COLO668 (cell line): ENCODE measurements at regions not wholly inside any gene's neighbourhood (a gene's known extent, or its start where the extent isn't known, plus 50 kb on each side); places are given as distances from the start of the nearest gene placed in this dataset.

Source experiments
- DNase-seq: peaks from one replicate; lab custom pipeline; 2025; ENCODE audit not compliant: unreplicated experiment; lab: John Stamatoyannopoulos, UW

DNA sequence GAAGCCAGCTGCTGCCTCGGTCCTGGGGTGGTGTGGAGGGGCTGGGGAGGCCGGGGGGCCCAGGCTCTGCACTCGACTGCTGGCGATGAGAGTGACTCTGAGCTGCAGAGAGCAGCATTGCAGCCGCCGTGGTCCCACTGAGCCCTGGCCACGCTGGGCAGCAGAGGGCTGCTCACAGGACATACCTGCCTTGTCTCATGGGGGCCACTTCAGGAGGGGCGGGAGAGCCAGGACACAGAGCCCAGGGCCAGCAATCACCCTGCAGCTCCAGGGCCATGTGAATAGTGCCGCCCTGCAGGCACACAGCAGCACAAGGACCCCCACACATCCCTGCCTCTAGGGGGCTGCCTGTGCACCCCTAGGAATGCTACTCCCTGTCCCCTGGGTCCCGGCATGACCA lies 147.0 kb downstream of the CRYBB2 start:
- no peak for DNase-seq

DNA sequence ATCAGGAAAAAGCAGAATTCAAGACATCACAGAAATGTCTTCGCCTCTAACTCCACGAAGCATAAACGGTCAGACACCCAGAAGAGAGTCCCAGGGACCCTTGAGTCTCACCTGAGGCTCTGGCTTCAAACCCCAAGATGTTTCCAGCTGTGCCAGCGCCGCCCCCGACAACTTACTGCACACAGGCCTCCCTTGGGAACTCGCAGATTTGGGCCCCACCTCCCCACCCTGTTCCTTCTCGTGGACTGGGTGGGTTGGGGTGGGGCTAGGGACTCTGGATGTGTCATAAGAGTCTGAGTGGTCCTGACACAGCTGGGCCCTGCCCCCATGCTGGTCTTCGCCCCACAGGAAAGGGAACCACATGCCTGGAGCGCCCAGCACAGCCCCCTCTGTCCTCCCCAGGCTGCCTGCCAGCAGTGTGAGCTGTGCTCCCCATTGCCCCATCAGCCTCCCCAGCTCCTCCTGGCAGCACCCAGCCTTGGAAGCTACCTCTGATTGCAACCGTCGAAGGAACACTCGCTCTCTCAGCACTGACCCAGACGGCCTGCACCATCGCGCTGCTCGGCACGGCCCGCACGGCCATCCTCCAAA lies 147.5 kb downstream of the CRYBB2 start:
- DNase-seq, result no peak

DNA sequence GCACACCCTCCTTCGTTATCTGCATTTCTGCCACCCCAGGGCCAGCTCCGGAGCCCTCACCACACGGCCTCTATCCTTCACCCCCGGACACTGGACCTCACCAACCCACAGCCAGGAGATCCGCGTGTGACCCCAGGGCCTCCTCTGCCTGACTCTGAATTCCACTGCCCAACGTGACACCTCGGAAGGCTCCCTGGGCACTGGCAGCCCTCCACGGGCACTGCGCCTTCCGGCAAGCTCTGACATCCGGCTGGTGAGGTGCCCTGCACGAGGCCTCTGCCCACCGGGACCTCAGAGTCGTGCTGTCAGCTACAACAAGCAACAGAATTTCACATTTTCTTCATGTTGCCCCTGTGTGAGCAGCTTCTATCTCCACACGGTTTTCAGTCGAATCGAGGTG lies 148.3 kb downstream of the CRYBB2 start:
- DNase-seq, result no peak

DNA sequence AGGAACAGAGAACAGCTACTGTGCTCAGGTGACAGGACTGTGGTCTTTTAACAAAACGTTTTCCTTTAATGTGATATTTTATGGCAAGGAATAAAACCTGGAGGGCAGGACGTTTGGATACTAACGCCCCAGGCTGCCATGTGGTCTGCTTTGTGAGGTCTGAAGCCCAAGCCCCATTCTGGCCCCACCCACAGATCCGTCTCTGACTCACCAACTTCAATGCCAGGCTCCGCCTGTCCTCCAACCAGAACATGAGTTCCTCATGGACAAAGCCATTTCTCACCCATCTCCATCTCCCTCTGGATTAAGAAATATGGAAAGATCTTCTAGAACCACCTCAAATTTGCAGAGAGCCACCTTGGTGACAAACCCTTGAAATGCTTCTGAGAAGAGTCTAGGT lies 148.8 kb downstream of the CRYBB2 start:
- DNase-seq, result peak; percentile 28

DNA sequence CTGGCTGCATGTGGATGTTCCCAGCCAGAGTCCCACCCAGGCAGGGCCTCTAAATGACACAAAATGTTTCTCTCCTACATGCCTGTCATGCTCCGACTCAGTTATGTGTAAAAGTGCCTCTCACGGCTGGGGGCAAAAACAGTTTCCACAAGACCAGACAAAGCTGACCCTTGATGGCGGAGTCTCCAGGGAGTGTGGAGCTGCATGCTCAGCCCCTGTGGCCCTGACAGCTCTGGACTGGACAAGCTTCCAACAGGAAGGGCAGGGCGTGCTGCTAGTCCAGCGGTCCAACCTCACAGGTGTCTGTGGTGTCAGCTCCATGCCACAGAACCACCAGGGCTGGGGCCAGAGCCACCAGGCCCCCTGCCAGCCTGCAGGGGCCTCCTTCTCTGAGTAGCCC lies 149.6 kb downstream of the CRYBB2 start:
- no peak for DNase-seq

DNA sequence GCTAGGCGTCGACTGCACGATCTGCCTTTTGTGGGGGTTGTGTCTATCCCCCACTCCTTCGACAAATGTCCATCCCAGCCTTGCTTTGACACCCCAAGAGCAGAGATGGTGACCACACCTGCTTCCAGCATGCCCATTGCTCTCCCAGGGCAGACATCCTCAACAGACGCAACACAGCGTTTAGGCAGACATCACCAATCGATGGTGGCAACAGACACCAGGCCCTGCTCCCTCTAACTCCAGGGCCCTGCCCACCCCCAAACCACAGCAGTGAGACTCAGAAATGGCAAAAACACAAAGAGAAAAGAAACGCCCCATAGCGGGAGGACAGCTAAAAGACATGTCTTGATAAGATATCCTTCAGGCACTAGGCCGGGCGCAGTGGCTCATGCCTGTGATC lies 150.9 kb downstream of the CRYBB2 start:
- no peak for DNase-seq

DNA sequence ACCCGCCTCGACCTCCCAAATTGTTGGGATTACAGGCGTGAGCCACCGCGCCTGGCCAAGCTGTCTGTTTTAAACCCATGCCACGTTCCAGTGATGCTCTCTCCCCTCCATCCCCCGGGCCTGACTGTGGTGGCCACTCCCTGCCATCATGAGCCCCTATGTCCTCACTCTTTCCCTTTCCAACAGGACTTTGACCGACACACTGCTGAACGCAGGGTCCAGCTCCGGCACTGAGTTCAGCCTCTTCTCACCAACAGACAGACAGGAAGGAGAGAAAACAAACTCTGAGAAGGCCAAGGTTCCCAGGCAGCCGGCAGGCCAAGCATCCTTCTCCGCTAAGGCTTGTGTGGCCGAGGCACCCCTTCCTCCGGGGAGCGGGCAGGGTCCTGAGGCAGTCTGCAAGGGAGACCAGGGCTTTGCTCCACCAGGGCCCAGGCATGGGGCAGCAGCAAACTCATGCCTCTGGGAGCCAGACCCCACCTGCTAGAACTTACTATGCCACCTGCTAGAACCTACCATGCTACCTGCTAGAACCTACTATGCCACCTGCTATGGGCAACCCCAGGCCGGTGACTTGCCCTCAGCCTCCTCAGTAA lies 152.7 kb downstream of the CRYBB2 start:
- DNase-seq, result no peak

DNA sequence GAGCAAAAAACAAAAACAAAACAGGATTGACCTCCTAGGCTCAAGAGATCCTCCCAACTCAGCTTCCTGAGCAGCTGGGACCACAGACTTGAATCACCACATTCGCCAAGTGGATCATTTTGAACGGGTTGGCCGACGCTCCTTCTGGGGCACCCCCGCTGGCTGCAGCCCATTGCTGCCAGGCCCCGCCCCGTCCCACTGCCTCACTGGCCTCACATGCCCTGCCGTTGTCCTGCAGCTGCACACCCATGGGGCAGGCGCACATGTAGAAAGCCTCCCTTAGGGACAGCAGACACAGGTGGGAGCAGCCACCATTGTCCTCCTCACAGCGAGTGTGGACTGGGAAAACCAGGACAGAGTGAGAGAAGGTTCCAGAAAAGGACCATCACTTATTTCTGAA lies 154.5 kb downstream of the CRYBB2 start:
- no peak for DNase-seq

DNA sequence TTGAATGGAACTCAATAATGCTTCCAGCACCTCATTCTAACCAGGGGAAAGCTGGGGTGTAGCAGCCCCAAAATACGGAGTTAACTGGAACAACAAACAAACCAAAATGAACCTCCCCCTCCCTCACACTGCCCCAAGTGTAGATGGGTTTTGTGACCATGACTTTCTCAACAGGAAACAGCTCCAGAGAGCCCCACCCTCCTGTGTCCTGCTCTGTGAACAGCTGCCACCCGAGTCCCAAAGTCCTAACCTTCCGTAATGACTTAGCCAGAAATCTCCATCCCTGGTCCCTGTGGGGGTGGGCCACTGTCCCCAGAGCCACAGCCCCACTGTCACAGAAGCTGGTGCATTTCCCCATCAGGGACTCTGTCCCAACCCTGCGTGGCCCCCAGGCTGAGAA lies 155.4 kb downstream of the CRYBB2 start:
- DNase-seq, result no peak

DNA sequence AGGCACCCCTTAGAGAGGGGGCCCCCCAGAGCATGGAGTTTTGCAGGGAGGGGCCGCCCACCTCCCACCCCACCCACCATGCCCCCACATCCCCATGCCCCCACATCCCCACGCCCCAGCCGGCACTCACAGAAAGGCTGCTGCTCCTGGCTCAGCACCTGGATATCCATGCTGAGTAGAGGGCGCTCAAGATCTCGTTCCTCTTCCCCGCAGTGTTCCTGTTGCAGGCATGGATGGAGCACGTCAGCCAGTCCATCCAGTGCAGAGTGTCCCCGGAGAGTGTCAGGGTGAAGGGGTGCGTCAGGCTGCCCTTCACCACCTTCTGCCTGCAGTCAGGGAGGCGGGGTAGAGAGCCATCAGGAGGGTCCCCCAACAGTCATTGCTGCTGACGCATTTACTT lies 156.2 kb downstream of the CRYBB2 start:
- no peak for DNase-seq

DNA sequence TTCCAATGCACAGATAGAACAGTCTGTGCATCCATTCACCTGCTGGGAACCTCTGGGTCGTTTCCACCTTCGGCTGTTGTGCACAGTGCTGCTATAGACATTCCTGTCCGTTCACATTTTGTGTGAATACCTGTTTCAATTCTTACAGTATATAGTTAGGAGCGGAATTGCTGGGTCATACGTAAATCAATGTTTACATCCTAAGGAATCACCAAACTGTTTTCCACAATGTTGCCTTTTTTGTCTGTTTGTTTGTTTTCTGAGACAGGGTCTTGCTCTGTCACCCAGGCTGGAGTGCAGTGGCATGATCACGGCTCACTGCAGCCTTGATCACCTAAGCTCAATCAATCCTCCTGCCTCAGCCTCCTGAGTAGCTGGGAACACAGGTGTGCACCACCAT lies 158.3 kb downstream of the CRYBB2 start:
- no peak for DNase-seq

DNA sequence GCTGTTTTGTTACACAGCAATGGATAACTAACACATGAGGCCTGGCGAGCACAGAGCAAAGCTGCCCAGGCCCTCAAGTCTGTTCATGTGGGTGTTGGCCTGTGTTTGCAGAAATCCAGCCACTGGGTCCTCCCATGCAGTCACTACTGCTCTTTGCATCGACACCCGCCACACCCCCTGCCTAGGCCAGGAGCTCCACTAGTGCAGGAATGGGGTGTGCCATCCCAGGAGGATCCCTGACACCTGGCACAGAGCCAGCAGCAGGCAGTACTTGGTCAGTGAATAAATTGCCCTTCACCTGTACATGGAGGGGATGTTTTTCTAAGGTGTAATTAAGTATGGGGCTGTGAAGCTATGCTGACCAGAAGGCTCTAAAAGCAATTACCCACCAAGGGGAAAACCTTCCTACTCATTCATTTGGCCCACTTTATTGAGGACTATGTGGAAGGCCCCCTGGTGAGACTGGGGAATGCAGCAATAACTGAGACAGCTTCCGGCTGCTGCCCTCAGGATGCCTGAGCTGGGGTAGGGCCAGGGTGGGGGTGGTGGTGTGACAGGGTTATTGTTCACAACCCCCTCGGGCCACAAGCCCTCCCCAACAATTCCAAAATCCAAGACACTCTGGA lies 160.8 kb downstream of the CRYBB2 start:
- DNase-seq, result peak; percentile 9

DNA sequence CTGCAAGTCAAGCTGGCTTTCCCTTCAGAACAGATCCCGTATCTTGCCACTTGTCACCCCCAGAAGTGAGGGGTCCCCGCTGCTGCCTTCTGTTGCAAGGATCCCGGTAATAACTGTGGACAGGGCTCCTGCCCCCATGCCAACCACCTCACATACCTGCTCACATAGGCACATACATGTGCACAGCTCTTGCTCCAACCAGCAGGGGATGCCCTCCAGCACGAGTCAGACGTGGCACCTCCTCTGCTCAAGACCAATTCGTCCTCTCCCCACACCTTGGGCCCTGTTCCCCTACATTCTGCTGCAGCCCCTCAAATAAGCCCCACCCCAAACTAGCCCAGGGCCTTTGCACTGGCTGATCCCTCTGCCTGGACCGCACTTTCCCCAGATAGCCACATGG lies 163.3 kb downstream of the CRYBB2 start:
- DNase-seq, result peak; percentile 23

DNA sequence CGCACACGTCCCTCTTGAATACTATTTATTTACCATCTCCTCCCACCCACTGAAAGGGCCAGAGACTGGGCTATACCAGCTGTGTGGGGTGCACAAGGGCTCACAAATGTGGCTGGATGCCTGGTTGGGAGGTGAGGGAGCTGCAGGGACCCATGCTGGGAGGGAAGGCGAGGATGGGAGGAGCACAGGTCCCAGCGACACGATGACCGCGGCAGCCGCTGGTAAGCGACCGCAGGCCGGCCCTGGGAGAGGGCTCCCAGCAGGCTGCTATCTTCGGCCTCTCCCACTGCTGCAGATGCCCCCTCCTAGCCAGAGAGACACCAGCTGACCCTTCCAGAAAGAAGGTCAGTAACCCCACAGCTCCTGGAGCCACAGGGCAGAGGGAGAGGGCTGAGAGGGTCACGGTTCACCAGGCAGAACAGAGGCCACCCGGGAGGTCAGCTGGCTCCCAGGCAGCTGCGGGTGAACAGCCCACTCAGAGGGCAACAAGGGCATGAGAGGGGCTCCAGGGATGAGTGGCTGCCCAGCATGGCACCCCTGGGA lies 163.9 kb downstream of the CRYBB2 start:
- DNase-seq, result no peak

DNA sequence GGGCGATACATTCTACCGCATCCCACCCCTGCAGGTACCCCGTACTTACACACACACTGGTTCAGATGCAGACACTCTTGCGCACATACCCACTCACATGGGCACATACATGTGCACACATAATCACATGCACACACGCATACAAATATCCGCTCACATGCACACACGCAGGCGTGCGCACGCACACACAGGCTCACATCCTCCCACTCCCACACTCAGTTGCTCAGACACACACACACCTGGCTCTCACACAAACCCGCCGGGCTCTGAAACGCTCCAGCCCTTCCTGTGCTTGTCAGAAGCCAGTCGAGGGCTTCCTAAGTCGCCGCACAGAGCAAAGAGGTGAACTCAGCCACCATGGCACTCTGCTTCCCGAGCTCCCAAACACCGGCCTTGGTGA lies 164.5 kb downstream of the CRYBB2 start:
- no peak for DNase-seq

DNA sequence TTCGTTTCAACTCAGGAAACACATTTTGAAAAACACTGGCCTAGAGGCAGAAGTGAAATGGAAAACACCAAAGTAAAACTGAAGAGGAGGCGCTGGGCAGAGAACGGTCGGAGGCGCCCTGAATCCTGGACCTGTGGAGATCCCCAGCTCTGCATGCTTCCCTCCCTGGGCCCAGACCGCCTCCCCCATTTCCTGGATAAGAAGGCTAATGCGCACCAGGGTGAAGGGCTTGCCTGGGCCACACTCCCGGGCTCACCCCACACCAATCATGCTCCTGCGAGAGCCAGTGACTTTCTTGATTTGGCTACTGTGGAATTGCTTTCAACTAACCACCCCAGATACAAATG lies 167.1 kb downstream of the CRYBB2 start:
- DNase-seq, result no peak

DNA sequence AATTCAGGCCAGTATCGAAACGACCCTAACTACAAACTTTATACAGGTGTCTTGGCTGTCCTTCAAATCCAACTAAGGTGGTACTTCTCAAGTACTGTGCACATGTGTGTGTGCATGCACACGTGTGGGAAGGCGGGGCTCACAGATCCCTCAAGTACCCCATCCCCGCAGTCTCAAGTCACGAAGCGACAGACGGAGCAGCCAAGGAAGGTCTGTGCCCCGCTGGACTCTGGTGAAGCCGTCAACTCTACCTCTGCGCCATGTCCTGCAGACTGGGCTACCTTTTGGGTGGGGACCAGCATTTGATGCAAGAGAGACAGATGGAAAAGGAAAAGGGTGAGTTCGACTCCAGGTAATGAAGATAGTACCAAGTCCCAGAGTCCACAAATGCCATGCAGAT lies 169.0 kb downstream of the CRYBB2 start:
- DNase-seq, result no peak

DNA sequence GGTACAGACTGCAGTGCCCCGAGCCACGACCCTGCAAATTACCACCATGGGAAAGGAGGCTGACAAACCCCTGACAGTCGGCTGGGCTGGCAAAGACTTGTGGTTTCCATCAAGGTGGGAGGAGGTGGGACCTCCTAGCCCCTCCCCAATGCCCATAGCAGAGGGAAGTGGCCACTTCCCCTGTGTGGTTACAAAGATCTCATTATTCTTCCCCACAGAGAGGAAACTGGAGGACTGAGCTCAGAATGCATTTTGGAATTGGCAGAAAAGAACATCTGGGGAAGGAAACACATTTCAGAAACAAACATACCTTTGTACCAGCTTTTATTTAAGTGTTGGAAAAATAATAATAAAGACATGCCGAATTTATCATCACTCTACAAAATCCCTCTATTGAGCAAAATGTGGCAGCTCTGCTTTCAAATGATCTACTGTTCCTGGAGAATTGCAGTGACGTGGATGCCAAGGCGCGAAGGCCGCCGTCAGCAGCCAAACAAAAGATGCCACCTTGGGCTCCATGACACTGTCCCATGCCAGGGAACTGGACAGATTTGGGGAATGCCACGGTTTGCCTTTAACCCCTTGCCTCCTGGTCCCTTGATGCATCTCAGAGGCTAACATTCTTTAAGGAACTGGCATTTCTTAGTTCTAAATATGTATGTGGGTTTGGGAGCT lies 169.6 kb downstream of the CRYBB2 start:
- no peak for DNase-seq

DNA sequence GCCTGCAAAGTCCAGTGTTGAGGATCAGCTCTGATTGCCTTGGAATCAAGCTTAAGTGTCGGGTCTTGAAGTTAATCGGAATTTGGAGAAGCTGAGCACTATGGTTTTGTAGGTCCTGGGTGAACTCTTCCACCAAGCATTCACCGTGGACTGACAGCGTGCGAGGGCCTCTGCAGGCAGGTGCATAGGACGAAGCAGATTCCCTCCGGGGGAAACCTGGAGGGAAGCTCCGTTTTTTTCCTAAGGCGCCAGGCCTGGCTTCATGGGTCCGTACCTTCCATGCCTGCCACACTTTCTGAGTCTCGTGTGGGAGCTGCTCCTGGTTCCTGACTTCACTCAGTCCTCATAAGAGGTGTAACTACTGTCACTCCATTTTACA lies 170.1 kb downstream of the CRYBB2 start:
- no peak for DNase-seq

DNA sequence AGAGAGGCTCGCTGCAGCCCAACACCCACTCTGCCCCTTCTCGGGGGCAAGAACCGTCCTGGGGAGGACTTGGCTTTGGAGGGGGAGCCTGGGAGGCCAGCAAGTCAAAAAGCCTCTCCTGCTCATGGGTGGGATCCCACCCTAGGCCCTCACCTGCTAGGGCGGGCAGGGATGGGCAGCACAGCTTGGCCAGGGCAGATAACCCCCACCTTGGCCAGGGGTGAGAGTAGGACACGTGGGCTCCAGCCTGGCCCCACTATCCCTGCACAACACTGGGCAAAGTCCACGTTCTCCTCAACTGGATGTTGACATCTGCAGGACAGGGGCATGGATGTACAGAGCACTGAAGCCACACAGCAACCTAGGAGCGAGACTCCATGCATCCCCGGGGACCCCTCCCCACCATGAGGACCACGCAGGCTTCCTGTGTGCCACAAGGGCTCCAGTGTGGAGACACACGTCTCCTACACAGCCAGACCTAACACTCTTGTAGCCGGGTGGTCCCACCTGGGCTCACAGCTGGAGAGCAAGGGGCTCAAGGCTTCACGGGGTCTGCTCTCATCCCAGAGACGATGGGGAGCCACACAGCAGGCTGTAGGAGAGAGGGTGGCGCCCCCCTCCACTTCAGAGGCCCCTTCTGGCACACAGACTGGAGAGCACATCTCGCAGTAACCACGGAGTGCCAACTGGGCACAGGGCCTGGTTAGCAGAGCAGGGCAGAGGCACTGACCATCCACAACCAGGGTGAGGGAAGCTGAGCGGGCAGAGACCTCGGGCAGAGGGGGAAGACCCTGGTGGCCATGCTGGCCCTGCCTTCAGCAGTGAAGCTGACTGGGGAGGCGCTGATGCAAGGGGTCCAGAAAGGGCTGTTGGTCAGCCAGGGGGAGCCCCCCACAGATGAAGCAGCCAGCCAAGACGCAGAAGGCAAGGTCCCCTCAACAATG lies 171.1 kb downstream of the CRYBB2 start:
- DNase-seq, result no peak

DNA sequence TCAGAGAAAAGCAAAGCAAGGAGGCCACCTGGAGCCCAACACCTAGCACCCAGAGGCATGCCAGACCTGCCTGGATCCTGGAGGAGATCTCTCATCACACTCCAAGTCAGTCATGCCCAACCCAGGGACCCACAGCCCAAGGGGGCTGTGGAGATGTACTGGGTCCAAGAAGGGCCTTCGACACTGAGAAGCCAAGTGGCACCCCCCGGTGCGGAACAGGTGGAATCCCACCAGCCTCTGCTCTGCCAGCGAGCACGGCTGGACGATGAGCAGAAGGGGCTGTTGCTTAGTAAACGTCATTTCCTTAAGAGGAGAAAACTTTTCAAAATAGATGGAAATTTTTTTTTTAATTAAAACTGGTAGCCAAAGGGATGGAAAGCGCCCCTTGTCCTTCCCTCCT lies 171.9 kb upstream of the GRK3 start:
- no peak for DNase-seq
